ENCODE measurements at regions not wholly inside any gene's neighbourhood (a gene's known extent, or its start where the extent isn't known, plus 50 kb on each side); places are given as distances from the start of the nearest gene placed in this dataset.
"Not testable (repeated sequence)": the region's sequence is repeated elsewhere in the genome, so short reads cannot be mapped to it uniquely, and the experiment has no call there.

- H3K4me3 ChIP-seq (ENCODE audit: low read depth, low read length) = no peak overlapping the region
- no peak for TF ChIP-seq CTCF (IDR thresholded peaks at IDR 0.05; ENCODE audit: borderline replicate concordance, insufficient read depth, low read depth, low read length)
Measured at GRCh38 chr2:62391696-62392095, 114.3 kb downstream of the TMEM17 start.

- not testable (repeated sequence) for H3K4me3 ChIP-seq (ENCODE audit: low read depth, low read length)
Measured at GRCh38 chr2:62386378-62386777, 119.6 kb downstream of the TMEM17 start.

- TF ChIP-seq CTCF (IDR thresholded peaks at IDR 0.05; ENCODE audit: borderline replicate concordance, insufficient read depth, low read depth, low read length) = no peak
- no peak overlapping the region for H3K4me3 ChIP-seq (ENCODE audit: low read depth, low read length)
Measured at GRCh38 chr2:62383846-62384245, 122.1 kb downstream of the TMEM17 start.

GRCh38 chr2:62382757-62383156 is 123.2 kb downstream of the TMEM17 start:
- TF ChIP-seq CTCF (IDR thresholded peaks at IDR 0.05; ENCODE audit: borderline replicate concordance, insufficient read depth, low read depth, low read length) = no peak
- H3K4me3 ChIP-seq (ENCODE audit: low read depth, low read length) = no peak overlapping the region

- TF ChIP-seq CTCF (IDR thresholded peaks at IDR 0.05; ENCODE audit: borderline replicate concordance, insufficient read depth, low read depth, low read length) = no peak
- H3K4me3 ChIP-seq (ENCODE audit: low read depth, low read length) = no peak overlapping the region
Measured at GRCh38 chr2:62382122-62382521, 123.9 kb downstream of the TMEM17 start.

GRCh38 chr2:62381656-62382055 is 124.3 kb downstream of the TMEM17 start:
- no peak overlapping the region for H3K4me3 ChIP-seq (ENCODE audit: low read depth, low read length)
- no peak for TF ChIP-seq CTCF (IDR thresholded peaks at IDR 0.05; ENCODE audit: borderline replicate concordance, insufficient read depth, low read depth, low read length)

- no peak for TF ChIP-seq CTCF (IDR thresholded peaks at IDR 0.05; ENCODE audit: borderline replicate concordance, insufficient read depth, low read depth, low read length)
- H3K4me3 ChIP-seq (ENCODE audit: low read depth, low read length) = no peak overlapping the region
Measured at GRCh38 chr2:62379566-62379965, 126.4 kb downstream of the TMEM17 start.

- TF ChIP-seq CTCF (IDR thresholded peaks at IDR 0.05; ENCODE audit: borderline replicate concordance, insufficient read depth, low read depth, low read length) = no peak
- H3K4me3 ChIP-seq (ENCODE audit: low read depth, low read length) = no peak overlapping the region
Measured at GRCh38 chr2:62375113-62375420, 130.9 kb downstream of the TMEM17 start.
